ENCODE measurements at regions not wholly inside any gene's neighbourhood (a gene's known extent, or its start where the extent isn't known, plus 50 kb on each side); places are given as distances from the start of the nearest gene placed in this dataset.

DNA sequence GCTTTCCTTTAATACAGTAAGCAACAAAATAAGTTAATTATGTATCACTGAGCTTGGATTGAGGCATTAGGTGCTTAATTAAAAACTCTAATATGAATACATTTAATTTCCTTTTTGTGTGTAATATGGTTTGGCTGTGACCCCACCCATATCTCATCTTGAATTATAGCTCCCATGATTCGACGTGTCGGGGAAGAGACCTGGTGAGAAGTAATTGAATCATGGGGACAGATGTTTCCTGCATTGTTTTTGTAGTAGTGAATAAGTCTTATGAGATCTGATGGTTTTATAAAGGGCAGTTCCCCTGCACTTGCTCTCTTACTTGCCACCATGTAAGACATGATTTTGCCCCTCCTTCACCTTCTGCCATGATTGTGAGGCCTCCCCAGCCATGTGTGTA is 325.4 kb upstream of the CDH7 start:
- Histone ChIP-seq H3K9me3 (ENCODE audit: low read length) (no peaks in the 10 kb centered on the region), H2AFZ (ENCODE audit: low read length) (no peak overlapping the region), H3K27ac (ENCODE audit: low read depth, low read length, poor library complexity, severe bottlenecking) (no peak overlapping the region), H3K4me1 (ENCODE audit: insufficient read depth, low read length, poor library complexity, severe bottlenecking) (no peaks in the 10 kb centered on the region), H4K20me1 (ENCODE audit: insufficient read depth, low read length) (no peaks in the 10 kb centered on the region), H3K4me2 (ENCODE audit: low read length) (no peak overlapping the region), H3K4me3 (ENCODE audit: low read depth, low read length, poor library complexity, severe bottlenecking) (no peak overlapping the region), H3K9me2 (ENCODE audit: insufficient read depth, low read length) (no peaks in the 10 kb centered on the region), H3K36me3 (ENCODE audit: insufficient read depth, low read length) (no peaks in the 10 kb centered on the region), H3K79me2 (ENCODE audit: insufficient read depth, low read depth, low read length) (no peaks in the 10 kb centered on the region)
- TF ChIP-seq EZH2phosphoT487 (IDR thresholded peaks at IDR 0.05; ENCODE audit: borderline replicate concordance, low read depth, low read length), result no peak
- TF ChIP-seq, protein P1, sequence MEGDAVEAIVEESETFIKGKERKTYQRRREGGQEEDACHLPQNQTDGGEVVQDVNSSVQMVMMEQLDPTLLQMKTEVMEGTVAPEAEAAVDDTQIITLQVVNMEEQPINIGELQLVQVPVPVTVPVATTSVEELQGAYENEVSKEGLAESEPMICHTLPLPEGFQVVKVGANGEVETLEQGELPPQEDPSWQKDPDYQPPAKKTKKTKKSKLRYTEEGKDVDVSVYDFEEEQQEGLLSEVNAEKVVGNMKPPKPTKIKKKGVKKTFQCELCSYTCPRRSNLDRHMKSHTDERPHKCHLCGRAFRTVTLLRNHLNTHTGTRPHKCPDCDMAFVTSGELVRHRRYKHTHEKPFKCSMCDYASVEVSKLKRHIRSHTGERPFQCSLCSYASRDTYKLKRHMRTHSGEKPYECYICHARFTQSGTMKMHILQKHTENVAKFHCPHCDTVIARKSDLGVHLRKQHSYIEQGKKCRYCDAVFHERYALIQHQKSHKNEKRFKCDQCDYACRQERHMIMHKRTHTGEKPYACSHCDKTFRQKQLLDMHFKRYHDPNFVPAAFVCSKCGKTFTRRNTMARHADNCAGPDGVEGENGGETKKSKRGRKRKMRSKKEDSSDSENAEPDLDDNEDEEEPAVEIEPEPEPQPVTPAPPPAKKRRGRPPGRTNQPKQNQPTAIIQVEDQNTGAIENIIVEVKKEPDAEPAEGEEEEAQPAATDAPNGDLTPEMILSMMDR (conservative IDR thresholded peaks at IDR 0.05; ENCODE audit: low read length), result no peak
- CTCF ChIA-PET (ENCODE audit: unreplicated experiment), result no interaction called here
- POLR2A ChIA-PET, result interaction anchor here (1.0 kb wide), 1 partner anchor 35 kb away, joined by 4 read pairs; no protein-coding TSS in a partner anchor
- no peak for DNase-seq (ENCODE audit: low spot score)
- BruUV-seq (replicated peaks), result no TSS peak
- intact Hi-C loops (cut with micrococcal nuclease; ENCODE audit: unreplicated experiment), result no loop called here

DNA sequence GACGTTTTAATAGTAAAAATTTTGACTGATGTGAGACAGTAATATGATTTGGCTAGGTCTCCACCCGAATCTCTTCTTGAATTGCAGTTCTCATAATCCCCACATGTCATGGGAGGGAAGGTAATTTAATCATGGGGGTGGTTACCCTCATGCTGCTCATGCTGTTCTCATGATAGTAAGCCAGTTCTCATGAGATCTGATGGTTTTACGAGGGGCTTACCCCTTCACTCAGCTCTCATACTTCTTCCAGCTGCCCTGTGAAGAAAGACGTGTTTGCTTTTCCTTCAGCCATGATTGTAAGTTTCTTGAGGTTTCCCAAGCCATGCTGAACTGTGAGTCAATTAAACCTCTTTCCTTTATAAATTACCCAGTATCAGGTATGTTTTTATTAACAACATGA is 327.0 kb upstream of the CDH7 start:
- TF ChIP-seq, protein P1 (conservative IDR thresholded peaks at IDR 0.05; ENCODE audit: low read length), result no peak
- no peak for TF ChIP-seq EZH2phosphoT487 (IDR thresholded peaks at IDR 0.05; ENCODE audit: borderline replicate concordance, low read depth, low read length)
- H3K36me3 ChIP-seq (ENCODE audit: insufficient read depth, low read length), result no peaks in the 10 kb centered on the region
- intact Hi-C loops (cut with micrococcal nuclease; ENCODE audit: unreplicated experiment), result no loop called here
- no peaks in the 10 kb centered on the region for H3K9me3 ChIP-seq (ENCODE audit: low read length)
- no peaks in the 10 kb centered on the region for H3K4me1 ChIP-seq (ENCODE audit: insufficient read depth, low read length, poor library complexity, severe bottlenecking)
- BruUV-seq (replicated peaks), result no TSS peak
- no peaks in the 10 kb centered on the region for H3K79me2 ChIP-seq (ENCODE audit: insufficient read depth, low read depth, low read length)
- no peak for DNase-seq (ENCODE audit: low spot score)
- H4K20me1 ChIP-seq (ENCODE audit: insufficient read depth, low read length), result no peaks in the 10 kb centered on the region
- POLR2A ChIA-PET, result interaction anchor here (0.7 kb wide), 1 partner anchor 25 kb away, joined by 3 read pairs; no protein-coding TSS in a partner anchor
- H2AFZ ChIP-seq (ENCODE audit: low read length), result no peak overlapping the region
- no peak overlapping the region for H3K27ac ChIP-seq (ENCODE audit: low read depth, low read length, poor library complexity, severe bottlenecking)
- no peak overlapping the region for H3K4me3 ChIP-seq (ENCODE audit: low read depth, low read length, poor library complexity, severe bottlenecking)
- CTCF ChIA-PET (ENCODE audit: unreplicated experiment), result no interaction called here
- no peaks in the 10 kb centered on the region for H3K9me2 ChIP-seq (ENCODE audit: insufficient read depth, low read length)
- H3K4me2 ChIP-seq (ENCODE audit: low read length), result no peak overlapping the region

DNA sequence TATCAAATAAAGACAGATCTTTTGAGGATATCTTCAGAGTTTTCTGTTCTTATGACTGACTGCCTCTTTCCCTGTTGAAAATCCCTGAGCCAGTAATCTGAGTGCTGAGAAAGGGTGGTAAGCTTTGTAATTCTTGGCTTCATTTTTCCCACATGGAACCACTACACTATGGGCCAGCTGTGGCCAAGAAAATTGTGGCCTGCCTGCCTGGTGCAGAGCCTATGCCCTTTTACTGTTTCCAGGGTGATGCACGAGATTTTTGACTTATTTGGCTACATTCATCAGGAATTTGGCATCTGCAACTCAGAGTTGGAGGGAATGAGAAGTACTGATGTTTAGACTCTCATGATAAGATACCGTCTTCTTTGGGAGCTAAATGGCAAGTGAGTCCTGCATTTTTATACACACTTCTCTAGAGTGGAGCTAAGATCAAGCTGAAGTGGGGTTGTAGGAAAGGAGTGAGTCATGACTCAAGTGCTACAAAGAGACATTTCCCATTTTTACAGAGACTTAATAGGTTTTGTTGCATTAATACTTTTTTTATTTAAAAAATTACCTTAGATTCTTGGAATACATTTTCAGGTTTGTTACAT is 328.2 kb upstream of the CDH7 start:
- Histone ChIP-seq H3K4me2 (ENCODE audit: low read length) (no peak overlapping the region), H3K4me1 (ENCODE audit: insufficient read depth, low read length, poor library complexity, severe bottlenecking) (no peaks in the 10 kb centered on the region), H3K9me3 (ENCODE audit: low read length) (no peaks in the 10 kb centered on the region), H3K27ac (ENCODE audit: low read depth, low read length, poor library complexity, severe bottlenecking) (no peak overlapping the region), H3K4me3 (ENCODE audit: low read depth, low read length, poor library complexity, severe bottlenecking) (no peak overlapping the region), H3K9me2 (ENCODE audit: insufficient read depth, low read length) (no peaks in the 10 kb centered on the region), H3K79me2 (ENCODE audit: insufficient read depth, low read depth, low read length) (no peaks in the 10 kb centered on the region), H3K36me3 (ENCODE audit: insufficient read depth, low read length) (no peaks in the 10 kb centered on the region), H4K20me1 (ENCODE audit: insufficient read depth, low read length) (no peaks in the 10 kb centered on the region), H2AFZ (ENCODE audit: low read length) (no peak overlapping the region)
- TF ChIP-seq EZH2phosphoT487 (IDR thresholded peaks at IDR 0.05; ENCODE audit: borderline replicate concordance, low read depth, low read length), result no peak
- TF ChIP-seq, protein P1 (conservative IDR thresholded peaks at IDR 0.05; ENCODE audit: low read length), result no peak
- intact Hi-C loops (cut with micrococcal nuclease; ENCODE audit: unreplicated experiment), result no loop called here
- DNase-seq (ENCODE audit: low spot score), result no peak
- ChIA-PET POLR2A (no interaction called here), CTCF (ENCODE audit: unreplicated experiment) (no interaction called here)
- no TSS peak for BruUV-seq (replicated peaks)
